Nucleus accumbens (tissue), 56 donors: ENCODE measurements at regions not wholly inside any gene's neighbourhood (a gene's known extent, or its start where the extent isn't known, plus 50 kb on each side); places are given as distances from the start of the nearest gene placed in this dataset.

Experiments used
- DNase-seq, 56 donors: peaks; one replicate each; lab custom pipeline; 2025; lab: John Stamatoyannopoulos, UW

DNA sequence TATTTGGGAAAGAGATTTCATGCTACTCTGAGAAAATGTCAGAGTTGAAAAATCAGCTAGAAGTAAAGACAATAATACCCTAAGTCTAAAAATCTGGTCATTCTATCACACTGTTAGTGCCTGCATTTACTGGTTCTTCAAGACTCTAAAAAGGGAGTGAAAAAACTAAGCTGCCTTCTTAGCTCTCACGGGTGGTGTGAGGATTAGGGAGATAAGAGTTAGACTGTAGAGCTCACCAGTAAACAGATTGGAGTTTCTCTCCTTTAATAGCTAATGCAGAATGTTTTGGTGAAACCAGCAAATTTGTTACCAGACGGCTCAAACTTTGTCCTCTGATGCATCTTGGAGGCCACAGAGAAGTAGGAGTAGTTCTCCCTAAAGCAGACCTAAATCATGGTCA lies 135.0 kb upstream of the OTX2 start:
- no peak for DNase-seq

DNA sequence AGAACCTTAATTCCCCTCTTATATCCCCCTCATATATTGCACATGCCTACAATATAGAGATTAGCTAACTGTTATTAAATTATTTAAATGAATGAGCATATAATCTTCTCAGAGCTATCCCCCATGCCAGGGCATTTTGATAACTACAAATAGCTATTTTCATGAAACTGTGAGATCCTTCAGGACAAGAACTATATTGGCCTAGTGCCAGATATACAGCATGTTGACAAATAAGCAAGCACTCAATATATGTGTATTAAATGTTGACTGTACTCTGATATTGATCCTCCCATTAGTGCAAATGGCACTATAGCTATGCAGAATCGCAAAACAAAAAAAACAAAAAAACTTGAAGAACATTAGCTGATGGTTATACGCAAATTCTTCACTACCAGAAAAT lies 134.1 kb upstream of the OTX2 start:
- no peak for DNase-seq

DNA sequence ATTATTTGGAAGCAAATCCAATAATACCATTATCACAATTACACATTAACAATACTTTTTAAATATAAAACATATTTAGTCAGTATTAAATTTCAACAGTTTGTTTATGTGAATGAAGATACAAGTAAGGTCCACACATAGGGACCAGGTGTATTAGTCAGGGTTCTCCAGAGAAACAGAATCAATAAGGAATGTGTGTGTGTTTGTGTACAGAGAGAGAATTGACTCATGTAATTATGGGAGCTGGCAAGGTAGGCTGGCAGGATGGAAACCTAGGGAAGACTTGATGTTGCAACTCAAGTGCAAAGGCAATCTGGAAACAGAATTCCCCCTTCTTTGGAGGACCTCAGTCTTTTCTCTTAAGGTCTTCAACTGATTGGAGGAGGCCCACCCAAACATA lies 123.2 kb upstream of the OTX2 start:
- DNase-seq = no peak

DNA sequence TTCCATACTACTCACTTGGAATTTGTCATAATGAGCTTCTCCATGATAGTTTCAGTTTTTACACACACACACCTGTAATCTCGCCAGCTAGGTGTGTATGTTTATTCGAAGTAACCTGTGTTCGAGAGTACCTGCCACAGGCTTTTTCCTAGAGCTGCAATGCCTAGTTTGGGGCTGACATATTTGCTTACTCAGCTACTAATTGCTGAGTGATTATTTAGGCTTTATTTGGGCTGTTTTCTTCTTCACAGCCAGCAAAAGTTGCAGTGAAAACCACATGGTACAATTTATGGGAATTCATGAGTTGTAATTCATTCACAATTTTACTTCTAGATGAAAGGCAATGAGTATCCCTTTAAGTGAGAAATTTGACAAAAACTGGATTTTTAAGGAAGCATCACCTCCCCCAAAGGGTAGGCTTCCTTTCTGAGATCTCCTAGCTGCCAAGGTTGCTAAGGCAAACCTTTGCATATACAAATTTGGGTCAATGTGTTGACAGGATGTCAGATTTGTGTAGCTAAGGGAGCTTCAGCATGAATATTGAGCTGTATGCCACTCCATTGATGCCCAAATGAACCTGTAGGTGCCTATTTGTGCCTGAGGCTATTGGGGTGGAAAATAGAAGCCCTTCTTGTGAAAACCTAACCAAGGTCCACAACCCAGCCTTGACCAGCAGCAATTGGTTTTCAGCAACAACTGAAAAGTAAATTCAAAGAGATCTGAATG lies 108.7 kb upstream of the OTX2 start:
- DNase-seq = no peak

DNA sequence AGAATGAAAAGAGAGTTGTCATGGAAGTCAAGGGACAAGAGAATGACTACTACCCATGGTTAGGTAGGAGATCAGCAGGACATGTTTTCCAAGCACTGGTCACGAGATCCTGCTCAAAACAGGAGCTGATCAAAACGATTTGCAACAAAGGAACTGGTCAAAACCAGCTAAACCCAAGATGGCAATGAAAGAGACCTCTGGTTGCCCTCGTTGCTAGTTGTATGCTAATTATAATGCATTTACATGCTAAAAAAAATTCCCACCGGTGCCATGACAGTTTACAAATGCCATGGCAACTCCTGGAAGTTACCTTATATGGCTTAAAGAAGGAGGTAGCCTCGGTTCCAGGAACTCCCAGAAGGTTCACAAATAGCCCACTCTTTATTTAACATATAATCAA lies 95.0 kb upstream of the OTX2 start:
- DNase-seq = no peak

DNA sequence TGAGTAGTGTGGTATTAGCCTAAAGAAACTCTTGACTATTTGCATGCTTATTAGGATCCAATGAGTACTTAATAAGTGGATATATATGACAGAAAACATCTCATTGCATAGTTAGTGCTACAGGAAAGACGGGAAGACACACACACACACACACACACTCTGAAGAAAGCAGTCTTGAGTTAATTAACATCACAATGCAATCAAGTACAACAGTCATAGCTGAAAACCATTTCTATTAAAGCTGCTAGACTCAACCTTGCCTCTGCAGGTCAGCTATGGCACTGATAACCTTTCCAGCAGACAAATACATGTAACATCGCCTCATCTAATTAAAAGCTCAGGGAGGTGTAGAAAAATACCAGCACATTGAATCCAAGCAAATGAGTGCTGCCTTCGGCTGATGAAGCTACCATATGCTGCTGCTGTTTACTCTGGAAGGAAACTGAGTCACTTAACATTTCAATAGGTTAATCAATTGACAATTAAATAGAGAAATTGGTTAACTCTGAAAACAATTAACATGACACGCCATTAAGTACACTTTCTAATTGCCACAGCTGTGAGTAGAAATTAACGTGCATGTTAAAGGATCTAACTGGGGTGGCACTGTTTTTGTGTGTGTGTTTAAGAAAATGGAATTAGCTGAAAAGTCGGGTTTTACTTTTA lies 93.2 kb upstream of the OTX2 start:
- no peak for DNase-seq

DNA sequence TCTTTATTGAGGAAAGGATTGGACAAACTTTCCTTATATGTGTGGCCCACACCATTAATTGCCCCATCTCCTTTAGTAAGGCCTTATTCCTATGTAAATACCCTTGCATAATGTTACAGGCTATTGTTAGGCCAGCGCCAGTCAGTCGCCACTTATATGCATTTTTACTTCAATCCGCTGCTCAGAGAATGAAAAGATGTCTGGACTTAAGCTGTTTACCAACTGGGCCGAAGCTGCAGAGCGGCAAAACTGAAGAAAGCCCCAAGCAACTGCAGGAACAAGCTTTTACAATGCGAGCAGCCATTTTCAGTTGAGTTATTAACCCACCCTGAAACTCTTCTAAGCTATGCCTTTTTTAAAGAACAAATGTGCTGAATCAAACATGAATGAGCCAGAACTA lies 92.1 kb upstream of the OTX2 start:
- DNase-seq = no peak

DNA sequence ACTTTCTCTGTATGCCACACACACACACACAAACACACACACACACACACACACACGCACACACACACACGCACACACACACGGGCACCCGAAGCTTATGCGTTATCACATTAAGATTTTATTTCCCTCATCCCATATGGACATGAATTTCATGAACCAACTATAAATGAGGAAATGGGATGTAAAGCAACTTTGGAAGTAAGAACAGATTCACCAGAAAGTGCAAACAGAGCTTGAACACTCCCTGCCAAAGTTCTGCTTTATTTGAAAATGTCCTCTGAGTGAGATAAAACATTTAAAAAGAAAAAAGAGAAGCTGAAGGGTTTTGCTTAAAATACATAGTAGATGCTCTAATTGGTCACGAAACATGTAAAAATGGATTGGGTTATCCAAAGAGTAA lies 90.4 kb upstream of the OTX2 start:
- no peak for DNase-seq

DNA sequence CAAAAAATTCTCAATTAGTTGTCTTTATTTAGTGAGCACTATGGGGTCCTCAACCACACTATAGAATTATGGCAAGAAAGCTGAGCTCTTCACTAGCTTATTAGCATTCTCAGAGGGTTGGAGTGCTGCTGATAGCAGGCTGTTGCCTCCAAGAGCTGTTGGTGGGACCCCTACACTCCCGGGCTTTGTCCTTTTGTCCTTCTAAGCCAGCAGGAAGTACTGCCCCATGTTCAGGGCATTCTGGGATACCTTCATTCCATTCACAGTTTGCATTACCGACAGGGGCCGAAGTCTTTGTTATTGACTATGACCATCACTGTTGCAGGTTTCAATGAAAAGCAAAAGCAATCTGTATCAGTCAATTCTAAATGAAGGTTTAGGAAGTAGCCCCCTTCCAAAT lies 89.5 kb upstream of the OTX2 start:
- no peak for DNase-seq

DNA sequence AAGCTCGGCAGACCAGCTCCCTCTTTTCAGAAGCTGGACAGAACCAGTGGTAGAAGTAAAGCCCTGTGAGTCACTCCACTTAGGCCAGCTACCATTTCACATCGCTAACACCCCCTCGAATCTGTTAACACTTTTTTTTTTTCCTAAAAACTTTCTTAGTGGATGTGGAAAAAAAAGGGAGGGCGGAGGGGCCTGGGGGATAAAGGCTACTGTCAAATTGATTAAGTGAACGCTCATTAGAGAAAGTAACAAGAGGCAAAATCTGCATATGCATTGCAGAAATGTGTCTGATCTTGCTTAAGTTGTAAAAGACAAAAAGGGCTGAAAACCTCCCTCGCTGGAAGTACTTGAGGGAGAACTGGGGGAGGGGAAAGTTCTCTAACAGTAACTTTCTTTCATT lies 86.6 kb upstream of the OTX2 start:
- DNase-seq = no peak

DNA sequence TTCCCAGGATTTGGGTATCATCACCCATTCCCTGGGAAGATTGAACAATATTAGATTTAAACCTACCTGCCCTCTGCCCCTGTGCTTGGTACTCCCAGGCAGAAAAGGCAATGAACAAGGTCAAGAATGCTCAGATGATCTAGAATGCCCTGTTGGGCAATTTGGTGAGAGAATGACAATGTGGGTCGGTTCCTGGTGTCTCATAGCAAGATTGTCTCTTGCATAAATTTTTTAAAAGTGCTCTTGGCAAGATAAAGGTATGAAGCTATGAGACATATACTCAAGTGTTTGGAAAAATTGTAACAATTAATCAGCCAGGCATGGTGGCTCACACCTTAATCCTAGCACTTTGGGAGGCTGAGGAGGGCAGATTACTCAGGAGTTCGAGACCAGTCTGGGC lies 86.0 kb upstream of the OTX2 start:
- no peak for DNase-seq

DNA sequence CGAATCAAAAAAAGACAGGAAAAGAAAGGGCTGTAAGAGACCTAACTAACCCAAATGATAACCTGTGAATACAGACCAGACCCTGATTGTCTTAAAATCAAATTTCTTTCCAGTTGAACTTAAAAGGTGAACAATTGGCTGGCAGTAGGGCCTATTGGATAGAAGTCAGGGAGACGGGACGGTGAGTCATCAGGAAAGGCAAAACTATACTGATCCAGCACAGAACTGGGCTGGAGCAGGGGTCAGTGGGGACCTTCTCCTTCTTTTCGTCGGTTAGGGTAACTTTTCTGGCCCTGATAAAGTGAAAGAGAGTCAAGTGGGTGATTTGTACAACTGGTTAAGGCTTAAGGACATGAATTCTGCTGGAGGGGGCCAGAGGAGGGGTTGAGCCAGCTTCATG lies 84.9 kb upstream of the OTX2 start:
- DNase-seq = no peak

DNA sequence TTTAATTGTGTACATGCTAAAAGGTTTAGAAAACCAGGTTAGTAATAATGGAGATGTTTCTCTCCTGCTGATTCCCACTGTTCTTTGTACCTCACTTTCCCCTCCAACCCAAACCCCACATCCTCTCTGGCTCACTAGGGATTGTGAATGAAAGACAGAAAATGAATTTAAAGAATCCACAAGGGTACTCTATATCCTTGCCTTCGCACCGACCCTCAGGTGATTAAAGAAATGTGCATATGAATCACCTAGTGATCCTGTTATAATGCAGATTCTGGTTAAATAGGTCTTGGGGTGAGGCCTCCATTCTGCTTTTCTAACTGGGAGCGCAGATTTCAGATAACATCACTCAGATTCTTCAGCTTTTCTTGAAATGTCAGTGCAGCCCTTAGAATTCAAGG lies 84.3 kb upstream of the OTX2 start:
- no peak for DNase-seq

DNA sequence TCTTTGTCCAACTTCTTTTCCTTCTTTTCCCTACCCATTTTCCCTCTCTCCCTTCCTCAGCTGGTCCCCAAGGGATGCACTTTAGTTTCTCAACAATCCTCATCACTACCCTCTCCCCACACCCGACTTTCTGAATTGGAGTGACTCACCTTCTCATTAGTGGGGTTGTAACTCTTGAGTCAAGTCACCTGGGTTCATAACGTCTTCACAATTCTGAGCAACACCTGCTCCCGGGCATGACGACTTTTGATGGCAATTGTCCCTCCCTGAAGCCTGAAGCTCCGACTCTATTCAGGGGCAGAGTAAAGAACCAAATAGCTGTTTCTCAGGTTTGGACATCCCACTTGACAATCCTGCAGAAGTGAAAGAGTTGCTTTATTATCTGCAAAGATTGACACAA lies 82.7 kb upstream of the OTX2 start:
- no peak for DNase-seq

DNA sequence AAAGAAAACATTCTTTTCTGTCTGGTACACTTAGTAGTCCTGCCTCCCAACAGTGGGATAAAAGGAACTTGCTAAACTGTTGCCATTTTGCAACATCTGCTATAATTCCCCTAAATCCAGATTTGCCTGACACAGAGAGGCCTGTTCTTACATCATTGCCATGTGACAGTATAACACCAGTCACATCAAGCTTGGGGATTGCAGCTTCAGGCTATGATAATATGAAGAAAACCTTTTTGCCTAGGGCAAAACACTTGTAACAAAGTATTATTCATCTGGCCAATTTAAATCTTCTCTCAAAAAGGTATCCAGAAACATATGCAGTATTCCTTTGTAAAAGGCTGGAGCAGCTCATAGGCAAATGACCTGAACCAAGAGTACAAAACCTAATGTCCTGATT lies 80.9 kb upstream of the OTX2 start:
- DNase-seq = no peak

DNA sequence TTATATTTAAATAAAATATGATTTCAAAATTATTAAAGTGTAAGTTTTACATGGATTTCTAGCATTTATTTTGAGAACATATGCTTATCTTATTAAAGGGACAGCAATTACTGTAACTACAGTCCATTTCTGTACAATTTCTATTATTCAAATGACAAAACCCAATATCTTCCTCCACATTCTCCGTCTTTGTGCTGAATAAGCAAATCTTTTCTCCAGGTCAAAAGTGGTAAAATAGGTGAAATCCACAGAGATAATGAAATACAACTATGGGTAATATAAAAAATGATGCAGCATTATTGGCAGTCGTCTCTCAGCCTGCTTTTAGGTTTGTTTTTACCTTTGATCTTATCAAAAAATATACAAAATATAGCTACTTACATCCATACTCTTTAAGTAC lies 79.4 kb upstream of the OTX2 start:
- DNase-seq = no peak

DNA sequence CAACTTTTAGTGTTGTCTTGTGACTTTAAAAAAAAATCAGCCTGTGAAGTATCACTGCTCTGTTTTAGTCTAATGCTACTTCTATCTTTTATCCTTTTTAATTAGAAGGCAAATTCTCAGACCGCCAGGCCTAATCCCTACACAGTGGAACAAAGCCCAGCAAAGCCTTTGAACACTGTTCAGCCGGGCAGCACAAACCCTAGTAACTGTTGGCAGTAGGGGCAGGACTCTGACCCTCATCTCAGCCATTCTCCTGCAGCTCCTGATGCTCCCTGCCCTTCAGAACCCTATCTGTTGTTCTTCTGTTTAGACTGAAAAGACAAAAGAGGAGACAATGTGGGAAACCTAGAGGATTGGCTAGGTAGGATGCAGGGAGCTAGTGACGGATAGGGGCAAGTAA lies 78.0 kb upstream of the OTX2 start:
- no peak for DNase-seq

DNA sequence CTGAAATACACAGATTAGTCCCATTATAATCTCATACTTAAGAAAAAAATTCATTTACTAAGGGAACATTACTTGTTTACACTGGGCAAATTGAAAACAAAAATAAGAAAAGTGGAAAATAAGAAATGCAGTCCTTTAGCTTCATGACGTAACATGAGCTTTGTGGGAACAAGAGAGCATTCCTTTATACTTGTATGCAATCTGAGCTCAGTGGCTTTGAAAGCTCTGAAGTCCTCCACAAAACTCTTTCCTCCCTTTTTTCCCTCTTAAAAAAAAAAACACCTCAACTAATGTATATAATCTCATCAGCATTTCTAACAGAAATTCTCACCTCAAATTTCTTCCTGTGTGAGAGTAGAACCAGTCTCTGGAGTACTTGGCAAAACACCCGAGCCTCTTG lies 76.9 kb upstream of the OTX2 start:
- no peak for DNase-seq

DNA sequence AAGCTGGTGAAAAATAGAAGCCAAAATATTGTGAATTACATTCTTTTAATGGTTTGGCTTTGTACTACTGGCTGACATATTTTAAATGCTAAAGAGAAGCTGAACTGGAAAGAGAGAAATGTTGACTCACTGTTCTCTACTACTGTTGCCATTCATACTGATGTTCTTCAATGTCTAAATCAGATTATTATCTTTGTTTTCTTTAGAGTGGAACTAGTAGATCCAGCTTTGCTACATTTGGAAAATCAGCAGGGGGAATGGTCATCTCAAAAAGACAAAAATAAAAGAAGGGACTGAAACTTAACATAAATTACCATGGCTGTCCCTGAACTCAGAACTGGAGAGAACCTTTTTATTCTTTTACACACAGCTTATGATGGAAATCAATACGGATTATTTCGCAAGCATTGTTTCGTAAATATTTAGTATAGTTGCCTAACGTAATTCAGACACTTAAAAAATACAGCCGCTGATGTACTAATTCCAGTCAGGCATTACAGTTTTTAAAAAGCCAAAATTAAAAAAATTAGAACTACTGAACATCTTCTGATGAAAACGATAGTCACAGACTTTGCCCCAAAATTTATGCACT lies 76.3 kb upstream of the OTX2 start:
- no peak for DNase-seq

DNA sequence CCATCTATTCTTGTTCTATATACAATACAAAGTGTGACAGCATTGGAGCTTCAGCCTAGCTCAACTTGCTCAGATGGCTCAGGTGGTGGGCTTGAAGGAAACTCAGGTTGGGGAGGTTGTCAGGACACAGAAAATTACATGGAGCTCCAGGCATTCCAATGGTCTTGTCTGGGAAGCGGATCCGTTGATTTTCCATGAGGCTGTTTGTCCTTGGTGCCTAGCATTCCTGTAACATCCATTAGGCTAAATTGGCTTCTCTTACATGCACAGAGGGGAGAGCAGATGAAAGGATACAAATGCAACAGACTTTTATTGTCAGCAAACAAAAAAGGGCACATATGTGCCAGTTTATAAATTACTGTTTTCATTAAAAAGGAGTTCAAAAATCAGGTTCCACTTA lies 75.5 kb upstream of the OTX2 start:
- no peak for DNase-seq

DNA sequence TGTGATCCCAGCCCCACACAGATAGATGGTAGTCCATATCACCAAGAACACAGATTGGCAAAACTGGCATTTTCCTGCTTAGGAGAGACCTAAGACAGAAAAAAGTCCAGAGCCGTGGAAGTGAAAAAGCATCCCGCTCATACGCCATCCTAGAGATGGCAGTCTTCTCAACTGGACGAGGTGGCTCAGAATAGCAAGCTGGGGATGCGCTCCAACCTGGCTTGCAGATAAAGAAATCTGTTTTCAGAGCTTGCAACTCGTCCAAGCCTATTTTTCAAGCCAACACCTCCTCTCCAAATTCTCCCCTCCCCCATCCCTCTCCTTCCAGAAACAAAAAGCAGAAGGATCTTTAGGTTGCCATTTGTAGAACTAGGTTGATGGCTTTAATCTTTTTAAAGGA lies 74.3 kb upstream of the OTX2 start:
- DNase-seq = no peak

DNA sequence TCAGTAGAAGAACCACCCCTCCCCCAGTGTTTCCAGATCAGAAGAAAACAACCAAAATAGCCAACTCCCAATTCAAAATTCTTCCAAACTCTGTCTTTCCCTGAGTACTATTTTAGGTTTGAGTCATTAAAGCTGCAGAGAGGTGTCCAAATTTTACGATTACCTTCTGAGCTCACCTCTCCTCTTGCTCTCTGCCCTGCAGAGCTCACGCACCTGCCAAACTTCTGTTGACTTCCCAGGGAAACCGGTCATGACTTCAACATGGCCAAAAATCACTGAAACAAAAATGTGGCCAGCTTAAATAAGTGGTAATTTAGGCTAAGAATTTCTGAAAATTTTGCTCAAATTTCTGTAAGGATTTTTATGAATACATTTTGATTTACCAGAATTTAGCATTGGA lies 70.9 kb upstream of the OTX2 start:
- DNase-seq = no peak
